ENCODE measurements at regions not wholly inside any gene's neighbourhood (a gene's known extent, or its start where the extent isn't known, plus 50 kb on each side); places are given as distances from the start of the nearest gene placed in this dataset.
"Not testable (repeated sequence)": the region's sequence is repeated elsewhere in the genome, so short reads cannot be mapped to it uniquely, and the experiment has no call there.

DNA sequence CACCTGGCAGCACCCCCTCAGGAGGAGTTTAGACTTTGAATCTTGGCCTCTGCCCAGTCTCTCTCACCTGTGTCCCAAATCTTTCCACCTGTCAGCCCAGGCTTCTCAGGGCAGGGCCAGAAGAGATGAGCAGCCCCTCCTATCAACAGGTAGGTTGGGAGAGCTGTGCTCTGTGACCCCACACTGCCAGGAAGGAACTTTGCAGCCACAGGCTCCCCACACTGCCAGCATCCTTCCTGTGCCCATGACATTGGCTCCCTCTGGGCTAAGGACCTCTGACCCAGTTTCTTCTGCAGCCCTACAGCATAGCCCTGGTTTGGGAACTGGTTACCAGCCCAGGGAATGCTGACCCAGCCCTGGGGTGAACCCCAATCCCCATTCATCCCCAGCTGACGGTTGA, 115.7 kb upstream of the IQSEC1 start:
- TF ChIP-seq, protein P1, sequence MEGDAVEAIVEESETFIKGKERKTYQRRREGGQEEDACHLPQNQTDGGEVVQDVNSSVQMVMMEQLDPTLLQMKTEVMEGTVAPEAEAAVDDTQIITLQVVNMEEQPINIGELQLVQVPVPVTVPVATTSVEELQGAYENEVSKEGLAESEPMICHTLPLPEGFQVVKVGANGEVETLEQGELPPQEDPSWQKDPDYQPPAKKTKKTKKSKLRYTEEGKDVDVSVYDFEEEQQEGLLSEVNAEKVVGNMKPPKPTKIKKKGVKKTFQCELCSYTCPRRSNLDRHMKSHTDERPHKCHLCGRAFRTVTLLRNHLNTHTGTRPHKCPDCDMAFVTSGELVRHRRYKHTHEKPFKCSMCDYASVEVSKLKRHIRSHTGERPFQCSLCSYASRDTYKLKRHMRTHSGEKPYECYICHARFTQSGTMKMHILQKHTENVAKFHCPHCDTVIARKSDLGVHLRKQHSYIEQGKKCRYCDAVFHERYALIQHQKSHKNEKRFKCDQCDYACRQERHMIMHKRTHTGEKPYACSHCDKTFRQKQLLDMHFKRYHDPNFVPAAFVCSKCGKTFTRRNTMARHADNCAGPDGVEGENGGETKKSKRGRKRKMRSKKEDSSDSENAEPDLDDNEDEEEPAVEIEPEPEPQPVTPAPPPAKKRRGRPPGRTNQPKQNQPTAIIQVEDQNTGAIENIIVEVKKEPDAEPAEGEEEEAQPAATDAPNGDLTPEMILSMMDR (IDR thresholded peaks at IDR 0.05; ENCODE audit: insufficient read depth, low read length, missing control alignments) = no peak
- POLR2A ChIA-PET = no interaction called here
- DNase-seq (ENCODE audit: low read depth, low spot score) = no peak
- no peak overlapping the region for H3K4me3 ChIP-seq (ENCODE audit: low read depth, low read length)
- CTCF ChIA-PET = no interaction called here

DNA sequence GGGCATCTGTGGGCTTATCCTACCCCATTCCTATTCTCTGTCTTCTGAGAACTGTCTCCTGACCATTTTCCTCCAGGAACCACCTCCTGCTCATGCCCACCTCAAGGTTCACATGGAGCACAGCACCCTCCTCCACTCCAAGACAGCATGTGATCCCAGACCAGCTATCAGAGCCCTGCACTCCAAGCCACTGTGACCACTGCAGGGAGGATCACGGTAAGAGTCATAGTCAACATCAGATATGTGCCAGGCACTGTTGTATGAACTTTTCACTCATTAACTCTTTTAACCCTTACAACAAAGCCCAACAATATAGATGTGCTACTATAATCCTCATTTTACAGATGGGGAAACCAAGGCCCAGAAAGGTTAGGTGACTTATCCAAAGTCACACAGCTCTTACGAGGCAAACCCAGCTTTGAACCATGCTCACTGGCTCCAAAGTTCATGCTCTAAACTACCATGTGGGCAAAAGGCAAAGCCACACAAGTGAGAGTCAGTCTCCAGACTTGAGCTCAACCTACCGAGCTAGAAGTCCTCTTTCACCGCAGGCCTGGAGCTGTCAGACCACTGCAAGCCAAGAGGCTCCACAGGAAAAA, 115.1 kb upstream of the IQSEC1 start:
- ChIA-PET POLR2A (no interaction called here), CTCF (no interaction called here)
- no peak overlapping the region for H3K4me3 ChIP-seq (ENCODE audit: low read depth, low read length)
- TF ChIP-seq, protein P1 (IDR thresholded peaks at IDR 0.05; ENCODE audit: insufficient read depth, low read length, missing control alignments) = no peak
- no peak for DNase-seq (ENCODE audit: low read depth, low spot score)

DNA sequence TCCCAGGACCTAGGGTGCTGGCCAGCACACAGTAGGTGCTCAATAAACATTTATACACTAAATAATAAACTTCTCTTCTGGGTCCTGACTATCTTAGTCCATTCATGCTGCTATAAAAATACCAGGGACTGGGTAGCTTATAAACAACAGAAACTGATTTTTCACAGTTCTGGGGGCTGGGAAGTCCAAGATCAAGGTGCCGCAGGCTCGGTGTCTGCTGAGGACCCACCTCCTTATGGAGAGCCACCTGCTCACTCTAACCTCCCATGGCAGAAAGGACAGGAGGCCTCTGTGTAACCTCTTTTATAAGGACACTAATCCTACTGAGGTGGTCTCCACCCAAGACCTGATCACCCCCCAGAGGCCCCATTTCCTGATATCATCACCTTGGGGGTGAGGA, 114.4 kb upstream of the IQSEC1 start:
- no peak for DNase-seq (ENCODE audit: low read depth, low spot score)
- ChIA-PET POLR2A (no interaction called here), CTCF (no interaction called here)
- H3K4me3 ChIP-seq (ENCODE audit: low read depth, low read length) = no peak overlapping the region
- TF ChIP-seq, protein P1 (IDR thresholded peaks at IDR 0.05; ENCODE audit: insufficient read depth, low read length, missing control alignments) = no peak

DNA sequence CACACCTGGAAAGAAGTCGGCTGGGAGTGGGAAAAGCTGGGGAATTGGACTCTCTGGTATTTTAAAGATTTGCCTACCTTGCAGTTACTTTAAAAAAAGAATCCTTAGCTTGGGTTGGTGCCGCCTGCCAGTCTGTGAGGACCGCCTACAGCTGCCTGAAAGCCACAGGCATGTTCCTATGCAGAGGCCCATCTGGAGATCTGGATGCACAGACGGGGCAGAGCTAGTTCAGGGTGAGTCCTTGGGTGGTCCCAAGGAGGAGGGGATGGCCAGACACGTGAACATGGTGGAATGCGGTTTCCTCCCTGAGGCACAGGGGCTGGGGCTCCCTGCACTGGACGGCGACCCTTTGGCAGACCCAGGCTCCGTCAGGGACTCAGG, 113.2 kb upstream of the IQSEC1 start:
- ChIA-PET CTCF (interaction anchor here (1.3 kb wide), 1 partner anchor 265 kb away, joined by 4 read pairs; no protein-coding TSS in a partner anchor), POLR2A (no interaction called here)
- TF ChIP-seq, protein P1 (IDR thresholded peaks at IDR 0.05; ENCODE audit: insufficient read depth, low read length, missing control alignments) = no peak
- H3K4me3 ChIP-seq (ENCODE audit: low read depth, low read length) = no peak overlapping the region
- no peak for DNase-seq (ENCODE audit: low read depth, low spot score)

DNA sequence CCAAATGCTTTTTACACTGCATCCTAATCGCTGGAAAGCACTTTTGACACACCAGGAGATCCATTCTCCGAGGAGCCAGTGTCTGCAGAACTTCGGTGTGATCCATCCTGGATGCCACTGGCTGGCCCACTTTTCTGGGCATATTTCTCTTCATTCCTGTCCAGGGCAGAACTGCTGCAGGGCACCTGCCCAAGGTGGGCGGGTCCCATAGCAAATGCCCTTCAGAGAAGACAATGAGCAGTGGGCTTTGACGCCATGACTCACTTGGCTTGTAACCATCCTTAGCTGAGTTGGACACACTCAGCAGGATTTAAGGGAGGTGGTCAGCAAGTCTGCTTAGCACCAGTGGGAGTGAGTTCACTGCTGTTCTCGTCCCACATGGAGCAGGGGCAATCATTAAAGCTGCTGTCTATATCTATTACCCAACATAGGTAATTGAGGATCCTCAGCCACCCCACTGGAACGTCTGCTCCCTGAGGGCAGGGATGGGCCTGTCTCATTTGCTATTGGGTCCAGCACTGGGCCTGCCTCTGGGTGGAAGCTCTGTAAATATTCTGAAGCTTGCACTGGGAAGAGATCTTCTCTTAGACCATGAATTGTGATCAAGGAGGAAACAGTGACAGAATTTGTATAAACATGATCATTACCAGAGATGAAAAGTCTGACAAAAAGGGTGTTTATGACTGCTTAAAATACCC, 112.7 kb upstream of the IQSEC1 start:
- POLR2A ChIA-PET = no interaction called here
- H3K4me3 ChIP-seq (ENCODE audit: low read depth, low read length) = no peak overlapping the region
- DNase-seq (ENCODE audit: low read depth, low spot score) = no peak
- TF ChIP-seq, protein P1 (IDR thresholded peaks at IDR 0.05; ENCODE audit: insufficient read depth, low read length, missing control alignments) = no peak
- CTCF ChIA-PET = interaction anchor here (1.3 kb wide), 1 partner anchor 266 kb away, joined by 4 read pairs; no protein-coding TSS in a partner anchor

DNA sequence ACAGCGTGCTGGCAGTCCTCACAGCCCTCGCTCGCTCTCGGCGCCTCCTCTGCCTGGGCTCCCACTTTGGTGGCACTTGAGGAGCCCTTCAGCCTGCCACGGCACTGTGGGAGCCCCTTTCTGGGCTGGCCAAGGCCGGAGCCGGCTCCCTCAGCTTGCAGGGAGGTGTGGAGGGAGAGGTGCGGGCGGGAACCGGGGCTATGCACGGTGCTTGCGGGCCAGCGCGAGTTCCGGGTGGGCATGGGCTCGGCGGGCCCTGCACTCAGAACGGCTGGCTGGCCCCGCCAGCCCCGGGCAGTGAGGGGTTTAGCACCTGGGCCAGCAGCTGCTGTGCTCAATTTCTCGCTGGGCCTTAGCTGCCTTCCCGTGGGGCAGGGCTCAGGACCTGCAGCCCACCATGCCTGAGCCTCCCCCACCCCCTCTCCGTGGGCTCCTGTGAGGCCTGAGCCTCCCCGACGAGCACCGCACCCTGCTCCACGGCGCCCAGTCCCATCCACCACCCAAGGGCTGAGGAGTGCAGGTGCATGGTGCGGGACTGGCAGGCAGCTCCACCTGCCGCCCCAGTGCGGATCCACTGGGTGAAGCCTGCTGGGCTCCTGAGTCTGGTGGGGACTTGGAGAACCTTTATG, 106.5 kb upstream of the IQSEC1 start:
- POLR2A ChIA-PET; CTCF ChIA-PET; H3K4me3 ChIP-seq (ENCODE audit: low read depth, low read length); DNase-seq (ENCODE audit: low read depth, low spot score): not testable (repeated sequence)
